Neural cell (in vitro differentiated cells): ENCODE measurements at regions not wholly inside any gene's neighbourhood (a gene's known extent, or its start where the extent isn't known, plus 50 kb on each side); places are given as distances from the start of the nearest gene placed in this dataset.
"Not testable (repeated sequence)": the region's sequence is repeated elsewhere in the genome, so short reads cannot be mapped to it uniquely, and the experiment has no call there.

ENCODE experiments used
- H2AFZ ChIP-seq: fragments of 200-600, 300-800 bp; sonication (generic), shearing (Covaris generic); 2 replicates; pipeline ENCODE4 v1.6.0; 2014; ENCODE audit warnings: low read depth, mild to moderate bottlenecking, antibody characterized with exemption, low read length, moderate library complexity
- H3F3A ChIP-seq: fragments of 200-600 bp; shearing (Covaris generic); 2 replicates; pipeline ENCODE4 v1.6.1; 2016; ENCODE audit warnings: mild to moderate bottlenecking, moderate library complexity, mixed read lengths, antibody characterized with exemption, low read length; ENCODE audit not compliant: insufficient read depth, poor library complexity, severe bottlenecking
- H3K27ac ChIP-seq: fragments of 200-600, 300-800 bp; sonication (generic), shearing (Covaris generic); 2 replicates; pipeline ENCODE4 v1.5.1; 2014; ENCODE audit warnings: mild to moderate bottlenecking, low read length, moderate library complexity
- H3K27me3 ChIP-seq: fragments of 300-800, 200-600 bp; sonication (generic), shearing (Covaris generic); 2 replicates; pipeline ENCODE4 v1.6.0; 2014; ENCODE audit warnings: mild to moderate bottlenecking, low read depth, low read length, moderate library complexity; ENCODE audit not compliant: insufficient read depth
- H3K36me3 ChIP-seq: fragments of 300-800, 200-600 bp; sonication (generic), shearing (Covaris generic); 2 replicates; pipeline ENCODE4 v1.5.1; 2014; ENCODE audit warnings: mild to moderate bottlenecking, antibody characterized with exemption, low read length, moderate library complexity; ENCODE audit not compliant: insufficient read depth
- H3K4me2 ChIP-seq: fragments of 300-800, 200-600 bp; sonication (generic), shearing (Covaris generic); 2 replicates; pipeline ENCODE4 v1.6.0; 2014; ENCODE audit warnings: mild to moderate bottlenecking, low read length
- H3K4me3 ChIP-seq: fragments of 300-800, 200-600 bp; sonication (generic), shearing (Covaris generic); 2 replicates; pipeline ENCODE4 v1.5.1; 2014; ENCODE audit warnings: mild to moderate bottlenecking, low read length, moderate library complexity
- H3K79me2 ChIP-seq: fragments of 200-600 bp; shearing (Covaris generic); replicated peaks from 2 replicates; pipeline ENCODE4 v1.6.0; 2014; ENCODE audit warnings: mild to moderate bottlenecking, low read length, moderate library complexity; ENCODE audit not compliant: insufficient read depth
- H3K9ac ChIP-seq: fragments of 300-800, 200-600 bp; sonication (generic), shearing (Covaris generic); 2 replicates; pipeline ENCODE4 v1.6.1; 2016; ENCODE audit warnings: mild to moderate bottlenecking, low read length, mixed read lengths
- H3K9me2 ChIP-seq: fragments of 200-600 bp; shearing (Covaris generic); 2 replicates; pipeline ENCODE4 v1.6.1; 2016; ENCODE audit warnings: mild to moderate bottlenecking, low read length, mixed read lengths; ENCODE audit not compliant: insufficient read depth
- H3K9me3 ChIP-seq: fragments of 200-600, 300-800 bp; sonication (generic), shearing (Covaris generic); 2 replicates; pipeline ENCODE4 v1.6.1; 2016; ENCODE audit warnings: mild to moderate bottlenecking, mixed run types, low read length, moderate library complexity, mixed read lengths
- H4K20me1 ChIP-seq: fragments of 200-600 bp; shearing (Covaris generic); 2 replicates; pipeline ENCODE4 v1.6.1; 2016; ENCODE audit warnings: mild to moderate bottlenecking, mixed run types; ENCODE audit not compliant: insufficient read depth
- EP300 ChIP-seq: fragments of 450-650 bp; conservative IDR thresholded peaks from 2 replicates; pipeline ENCODE4 v1.6.1; 2014; ENCODE audit warnings: antibody characterized with exemption, mild to moderate bottlenecking, moderate library complexity; ENCODE audit not compliant: poor library complexity, severe bottlenecking
- EZH2 ChIP-seq: fragments of 200-600, 300-800 bp; shearing (Covaris generic), sonication (generic); IDR thresholded peaks from 2 replicates; pipeline ENCODE4 v1.6.1; 2014; ENCODE audit warnings: antibody characterized with exemption, low read length, borderline replicate concordance, mild to moderate bottlenecking; ENCODE audit not compliant: insufficient read depth, poor library complexity, severe bottlenecking
- MXI1 ChIP-seq: fragments of 450-650 bp; conservative IDR thresholded peaks from 2 replicates; pipeline ENCODE4 v1.6.1; 2014; ENCODE audit warnings: antibody characterized with exemption, mild to moderate bottlenecking; ENCODE audit not compliant: poor library complexity, severe bottlenecking
- POLR2AphosphoS5 ChIP-seq: IDR thresholded peaks from 2 replicates; pipeline ENCODE4 v1.6.1; 2012
- RAD21 ChIP-seq: fragments of 450-650 bp; conservative IDR thresholded peaks from 2 replicates; pipeline ENCODE4 v1.6.1; 2014; ENCODE audit warnings: antibody characterized with exemption, mild to moderate bottlenecking, moderate library complexity
- SMC3 ChIP-seq: fragments of 450-650 bp; conservative IDR thresholded peaks from 2 replicates; pipeline ENCODE4 v1.6.1; 2014; ENCODE audit warnings: antibody characterized with exemption, mild to moderate bottlenecking, moderate library complexity; ENCODE audit not compliant: poor library complexity
- TAF1 ChIP-seq: IDR thresholded peaks from 2 replicates; pipeline ENCODE4 v1.6.1; 2012; ENCODE audit warnings: low read depth
- TF ChIP-seq, protein P1 (sequence below): fragments of 450-650 bp; IDR thresholded peaks from 2 replicates; pipeline ENCODE4 v1.5.1; 2014; ENCODE audit warnings: antibody characterized with exemption, mild to moderate bottlenecking, moderate library complexity; ENCODE audit not compliant: poor library complexity, severe bottlenecking
- TF ChIP-seq, protein P2 (sequence below): IDR thresholded peaks from 2 replicates; pipeline ENCODE4 v1.6.1; 2012; ENCODE audit warnings: borderline replicate concordance

DNA sequence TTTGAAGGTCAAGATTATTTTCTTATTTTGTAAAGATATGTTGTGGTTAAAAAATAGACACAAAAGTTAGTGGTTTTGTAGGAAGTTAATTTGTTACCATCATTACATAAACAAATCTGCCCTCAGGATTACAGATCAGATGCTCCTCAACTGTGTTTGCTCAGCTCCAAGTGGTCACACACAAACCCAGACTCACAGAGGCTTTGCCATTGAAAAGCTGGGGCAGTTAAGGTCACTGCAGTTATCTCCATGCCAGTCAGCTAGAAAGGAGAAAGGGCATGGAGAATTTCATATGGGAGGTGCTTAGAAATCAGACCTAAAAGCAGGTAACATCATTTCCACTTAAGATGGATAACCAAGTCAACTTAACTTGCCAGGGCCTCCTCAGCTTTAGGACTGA is 825.7 kb upstream of the GBE1 start:
- Histone ChIP-seq H4K20me1 (no peaks in the 10 kb centered on the region), H3K79me2 (no peaks in the 10 kb centered on the region), H3F3A (no peaks in the 10 kb centered on the region), H3K36me3 (no peaks in the 10 kb centered on the region), H2AFZ (no peak overlapping the region), H3K9me2 (no peaks in the 10 kb centered on the region), H3K4me2 (no peak overlapping the region), H3K27me3 (no peaks in the 10 kb centered on the region), H3K9ac (no peak overlapping the region), H3K4me3 (no peak overlapping the region), H3K27ac (no peak overlapping the region), H3K9me3 (no peaks in the 10 kb centered on the region)
- TF ChIP-seq EP300 (no peak), MXI1 (no peak), RAD21 (no peak), POLR2AphosphoS5 (no peak), SMC3 (no peak), TAF1 (no peak), EZH2 (no peak)
- TF ChIP-seq, protein P1, sequence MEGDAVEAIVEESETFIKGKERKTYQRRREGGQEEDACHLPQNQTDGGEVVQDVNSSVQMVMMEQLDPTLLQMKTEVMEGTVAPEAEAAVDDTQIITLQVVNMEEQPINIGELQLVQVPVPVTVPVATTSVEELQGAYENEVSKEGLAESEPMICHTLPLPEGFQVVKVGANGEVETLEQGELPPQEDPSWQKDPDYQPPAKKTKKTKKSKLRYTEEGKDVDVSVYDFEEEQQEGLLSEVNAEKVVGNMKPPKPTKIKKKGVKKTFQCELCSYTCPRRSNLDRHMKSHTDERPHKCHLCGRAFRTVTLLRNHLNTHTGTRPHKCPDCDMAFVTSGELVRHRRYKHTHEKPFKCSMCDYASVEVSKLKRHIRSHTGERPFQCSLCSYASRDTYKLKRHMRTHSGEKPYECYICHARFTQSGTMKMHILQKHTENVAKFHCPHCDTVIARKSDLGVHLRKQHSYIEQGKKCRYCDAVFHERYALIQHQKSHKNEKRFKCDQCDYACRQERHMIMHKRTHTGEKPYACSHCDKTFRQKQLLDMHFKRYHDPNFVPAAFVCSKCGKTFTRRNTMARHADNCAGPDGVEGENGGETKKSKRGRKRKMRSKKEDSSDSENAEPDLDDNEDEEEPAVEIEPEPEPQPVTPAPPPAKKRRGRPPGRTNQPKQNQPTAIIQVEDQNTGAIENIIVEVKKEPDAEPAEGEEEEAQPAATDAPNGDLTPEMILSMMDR = no peak
- TF ChIP-seq, protein P2, sequence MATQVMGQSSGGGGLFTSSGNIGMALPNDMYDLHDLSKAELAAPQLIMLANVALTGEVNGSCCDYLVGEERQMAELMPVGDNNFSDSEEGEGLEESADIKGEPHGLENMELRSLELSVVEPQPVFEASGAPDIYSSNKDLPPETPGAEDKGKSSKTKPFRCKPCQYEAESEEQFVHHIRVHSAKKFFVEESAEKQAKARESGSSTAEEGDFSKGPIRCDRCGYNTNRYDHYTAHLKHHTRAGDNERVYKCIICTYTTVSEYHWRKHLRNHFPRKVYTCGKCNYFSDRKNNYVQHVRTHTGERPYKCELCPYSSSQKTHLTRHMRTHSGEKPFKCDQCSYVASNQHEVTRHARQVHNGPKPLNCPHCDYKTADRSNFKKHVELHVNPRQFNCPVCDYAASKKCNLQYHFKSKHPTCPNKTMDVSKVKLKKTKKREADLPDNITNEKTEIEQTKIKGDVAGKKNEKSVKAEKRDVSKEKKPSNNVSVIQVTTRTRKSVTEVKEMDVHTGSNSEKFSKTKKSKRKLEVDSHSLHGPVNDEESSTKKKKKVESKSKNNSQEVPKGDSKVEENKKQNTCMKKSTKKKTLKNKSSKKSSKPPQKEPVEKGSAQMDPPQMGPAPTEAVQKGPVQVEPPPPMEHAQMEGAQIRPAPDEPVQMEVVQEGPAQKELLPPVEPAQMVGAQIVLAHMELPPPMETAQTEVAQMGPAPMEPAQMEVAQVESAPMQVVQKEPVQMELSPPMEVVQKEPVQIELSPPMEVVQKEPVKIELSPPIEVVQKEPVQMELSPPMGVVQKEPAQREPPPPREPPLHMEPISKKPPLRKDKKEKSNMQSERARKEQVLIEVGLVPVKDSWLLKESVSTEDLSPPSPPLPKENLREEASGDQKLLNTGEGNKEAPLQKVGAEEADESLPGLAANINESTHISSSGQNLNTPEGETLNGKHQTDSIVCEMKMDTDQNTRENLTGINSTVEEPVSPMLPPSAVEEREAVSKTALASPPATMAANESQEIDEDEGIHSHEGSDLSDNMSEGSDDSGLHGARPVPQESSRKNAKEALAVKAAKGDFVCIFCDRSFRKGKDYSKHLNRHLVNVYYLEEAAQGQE = no peak

DNA sequence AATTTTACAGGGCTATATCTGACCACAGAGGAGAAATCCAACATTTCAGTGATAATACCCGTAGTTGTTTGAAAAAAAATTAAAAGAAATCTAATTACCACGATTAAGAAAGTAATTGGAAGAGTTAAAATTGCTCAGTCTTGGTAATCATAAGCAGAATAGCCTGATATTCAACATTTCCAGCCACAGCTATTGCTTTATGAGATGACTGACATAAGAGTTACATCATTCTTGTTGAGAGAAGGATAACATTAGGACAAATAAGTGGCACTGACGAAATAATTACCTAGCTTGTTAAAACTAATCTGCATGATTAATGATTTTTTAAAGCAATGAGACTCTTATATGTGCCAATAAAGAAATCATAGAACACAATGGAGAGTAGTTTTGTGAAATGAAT is 825.0 kb upstream of the GBE1 start:
- Histone ChIP-seq H3F3A (no peaks in the 10 kb centered on the region), H3K36me3 (no peaks in the 10 kb centered on the region), H2AFZ (no peak overlapping the region), H3K9me2 (no peaks in the 10 kb centered on the region), H4K20me1 (no peaks in the 10 kb centered on the region), H3K79me2 (no peaks in the 10 kb centered on the region), H3K9me3 (no peaks in the 10 kb centered on the region), H3K4me2 (no peak overlapping the region), H3K27me3 (no peaks in the 10 kb centered on the region), H3K27ac (no peak overlapping the region), H3K9ac (no peak overlapping the region), H3K4me3 (no peak overlapping the region)
- TF ChIP-seq POLR2AphosphoS5 = no peak
- no peak for TF ChIP-seq RAD21
- no peak for TF ChIP-seq MXI1
- TF ChIP-seq EZH2 = no peak
- TF ChIP-seq, protein P1 = no peak
- no peak for TF ChIP-seq EP300
- TF ChIP-seq TAF1 = no peak
- TF ChIP-seq, protein P2 = no peak
- no peak for TF ChIP-seq SMC3

DNA sequence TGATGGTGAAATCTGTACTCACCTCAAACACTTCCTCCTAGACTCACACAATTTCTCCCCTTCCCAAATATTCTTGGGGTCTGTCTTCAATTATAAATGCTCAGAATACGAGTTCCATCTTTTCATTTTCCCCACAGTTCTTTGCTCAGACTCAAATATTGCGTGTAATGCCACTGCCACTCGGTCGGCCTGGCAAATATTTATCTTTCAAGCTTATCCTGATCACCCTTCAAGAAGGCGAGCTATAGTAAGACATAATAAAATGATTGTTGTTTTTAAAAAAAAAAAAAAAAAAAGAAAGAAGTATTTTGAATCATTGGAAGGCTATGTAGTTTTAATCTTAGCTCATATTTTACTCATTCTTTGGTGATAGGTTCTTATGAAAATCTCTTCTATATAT is 824.6 kb upstream of the GBE1 start:
- H3K9ac ChIP-seq, H3K9me2 ChIP-seq, H3K4me2 ChIP-seq, H4K20me1 ChIP-seq, H3K9me3 ChIP-seq, H2AFZ ChIP-seq, H3K36me3 ChIP-seq, H3K27me3 ChIP-seq, H3K79me2 ChIP-seq, H3K4me3 ChIP-seq, H3F3A ChIP-seq, H3K27ac ChIP-seq: not testable (repeated sequence)
